AG04449 (cell line): ENCODE measurements at regions not wholly inside any gene's neighbourhood (a gene's known extent, or its start where the extent isn't known, plus 50 kb on each side); places are given as distances from the start of the nearest gene placed in this dataset.

Source experiments
- CTCF ChIA-PET: fragments of 350-600 bp; formaldehyde crosslinking; extraction: SDS; loops from one replicate; lab custom pipeline; 2021; ENCODE audit warnings: antibody characterized with exemption; lab: Yijun Ruan, JAX
- POLR2A ChIA-PET: fragments of 400-600, 350-600 bp; formaldehyde crosslinking; extraction: SDS; loops from one replicate; lab custom pipeline; 2020; ENCODE audit warnings: antibody characterized with exemption, inconsistent platforms; lab: Yijun Ruan, JAX
- DNase-seq: peaks from one replicate; pipeline ENCODE4 v3.0.0-alpha.2; 2010; ENCODE audit warnings: low read depth, low spot score
- H3K4me3 ChIP-seq: 2 replicates; pipeline ENCODE4 v1.5.1; 2011; ENCODE audit warnings: low read depth, mild to moderate bottlenecking, control low read depth, low read length
- TF ChIP-seq, protein P1 (sequence below): IDR thresholded peaks from one replicate; pipeline ENCODE4 v1.5.1; 2011; ENCODE audit warnings: mild to moderate bottlenecking, moderate library complexity, low read length, control low read depth, inconsistent platforms; ENCODE audit not compliant: insufficient read depth; ENCODE audit errors: missing control alignments

DNA sequence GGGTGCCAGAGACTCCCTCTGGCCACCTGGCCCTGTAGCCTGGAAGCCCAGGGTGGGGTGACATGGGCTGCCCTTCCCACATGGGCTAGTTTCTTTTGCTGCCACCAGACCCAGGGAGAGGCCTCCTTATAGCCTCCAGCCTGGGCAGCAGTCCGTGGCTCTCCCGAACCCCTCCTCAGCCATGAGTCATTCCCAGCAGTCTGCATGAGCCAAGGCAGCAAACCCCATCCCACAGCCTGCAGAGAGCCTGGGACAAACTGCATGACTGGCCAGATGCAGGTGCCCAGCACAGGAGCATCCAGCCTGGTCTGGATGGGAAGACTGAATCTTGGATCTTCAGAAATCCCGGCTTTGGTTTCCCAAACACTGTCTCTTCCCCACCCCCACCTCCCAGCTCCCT, 75.7 kb downstream of the MRPL14 start:
- H3K4me3 ChIP-seq: no peak overlapping the region
- CTCF ChIA-PET: interaction anchor here (1.0 to 2.2 kb wide), 6 partner anchors 12 to 327 kb away, joined by 3 to 12 read pairs (median 3); no protein-coding TSS in a partner anchor
- POLR2A ChIA-PET: interaction anchor here (0.9 to 2.4 kb wide), 3 partner anchors 39 to 281 kb away, joined by 3 to 9 read pairs (median 5); partner anchors contain the start of gene VEGFA
- no peak for DNase-seq
- TF ChIP-seq, protein P1, sequence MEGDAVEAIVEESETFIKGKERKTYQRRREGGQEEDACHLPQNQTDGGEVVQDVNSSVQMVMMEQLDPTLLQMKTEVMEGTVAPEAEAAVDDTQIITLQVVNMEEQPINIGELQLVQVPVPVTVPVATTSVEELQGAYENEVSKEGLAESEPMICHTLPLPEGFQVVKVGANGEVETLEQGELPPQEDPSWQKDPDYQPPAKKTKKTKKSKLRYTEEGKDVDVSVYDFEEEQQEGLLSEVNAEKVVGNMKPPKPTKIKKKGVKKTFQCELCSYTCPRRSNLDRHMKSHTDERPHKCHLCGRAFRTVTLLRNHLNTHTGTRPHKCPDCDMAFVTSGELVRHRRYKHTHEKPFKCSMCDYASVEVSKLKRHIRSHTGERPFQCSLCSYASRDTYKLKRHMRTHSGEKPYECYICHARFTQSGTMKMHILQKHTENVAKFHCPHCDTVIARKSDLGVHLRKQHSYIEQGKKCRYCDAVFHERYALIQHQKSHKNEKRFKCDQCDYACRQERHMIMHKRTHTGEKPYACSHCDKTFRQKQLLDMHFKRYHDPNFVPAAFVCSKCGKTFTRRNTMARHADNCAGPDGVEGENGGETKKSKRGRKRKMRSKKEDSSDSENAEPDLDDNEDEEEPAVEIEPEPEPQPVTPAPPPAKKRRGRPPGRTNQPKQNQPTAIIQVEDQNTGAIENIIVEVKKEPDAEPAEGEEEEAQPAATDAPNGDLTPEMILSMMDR: no peak

DNA sequence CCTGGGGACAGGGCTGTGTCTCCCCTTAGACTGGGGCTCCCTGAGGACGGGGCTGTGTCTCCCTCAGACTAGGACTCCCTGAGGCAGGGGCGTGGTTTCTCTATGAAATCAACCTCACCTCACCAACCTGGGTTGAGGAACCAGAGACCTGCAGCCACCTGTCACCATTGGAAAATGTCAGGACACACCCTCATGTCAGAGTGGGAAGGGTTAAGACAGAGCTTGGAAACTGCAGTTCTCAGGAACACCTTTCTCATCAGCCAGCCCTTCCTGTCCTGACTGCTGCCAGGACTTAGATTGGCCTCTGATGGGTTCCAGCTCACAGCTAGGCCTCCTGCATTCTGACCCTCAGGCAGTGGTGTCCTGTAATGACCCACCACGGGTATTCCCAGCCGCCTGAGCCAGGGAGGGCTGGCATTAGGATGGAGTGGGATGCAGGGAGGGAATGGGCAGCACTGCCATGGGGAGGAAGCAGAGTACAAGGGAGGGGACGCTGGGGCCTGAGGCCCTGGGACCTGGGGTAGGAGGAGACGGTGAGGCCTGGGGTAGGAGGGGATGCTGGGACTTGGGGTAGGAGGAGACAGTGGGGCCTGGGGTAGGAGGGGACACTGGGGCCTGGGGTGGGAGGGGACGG, 76.3 kb downstream of the MRPL14 start:
- ChIA-PET CTCF (interaction anchor here (1.0 to 2.2 kb wide), 7 partner anchors 11 to 327 kb away, joined by 3 to 12 read pairs (median 3); no protein-coding TSS in a partner anchor), POLR2A (interaction anchor here (0.9 to 1.9 kb wide), 4 partner anchors 39 to 101 kb away, joined by 3 to 7 read pairs (median 4); no protein-coding TSS in a partner anchor)
- TF ChIP-seq, protein P1: no peak
- no peak overlapping the region for H3K4me3 ChIP-seq
- DNase-seq: no peak

DNA sequence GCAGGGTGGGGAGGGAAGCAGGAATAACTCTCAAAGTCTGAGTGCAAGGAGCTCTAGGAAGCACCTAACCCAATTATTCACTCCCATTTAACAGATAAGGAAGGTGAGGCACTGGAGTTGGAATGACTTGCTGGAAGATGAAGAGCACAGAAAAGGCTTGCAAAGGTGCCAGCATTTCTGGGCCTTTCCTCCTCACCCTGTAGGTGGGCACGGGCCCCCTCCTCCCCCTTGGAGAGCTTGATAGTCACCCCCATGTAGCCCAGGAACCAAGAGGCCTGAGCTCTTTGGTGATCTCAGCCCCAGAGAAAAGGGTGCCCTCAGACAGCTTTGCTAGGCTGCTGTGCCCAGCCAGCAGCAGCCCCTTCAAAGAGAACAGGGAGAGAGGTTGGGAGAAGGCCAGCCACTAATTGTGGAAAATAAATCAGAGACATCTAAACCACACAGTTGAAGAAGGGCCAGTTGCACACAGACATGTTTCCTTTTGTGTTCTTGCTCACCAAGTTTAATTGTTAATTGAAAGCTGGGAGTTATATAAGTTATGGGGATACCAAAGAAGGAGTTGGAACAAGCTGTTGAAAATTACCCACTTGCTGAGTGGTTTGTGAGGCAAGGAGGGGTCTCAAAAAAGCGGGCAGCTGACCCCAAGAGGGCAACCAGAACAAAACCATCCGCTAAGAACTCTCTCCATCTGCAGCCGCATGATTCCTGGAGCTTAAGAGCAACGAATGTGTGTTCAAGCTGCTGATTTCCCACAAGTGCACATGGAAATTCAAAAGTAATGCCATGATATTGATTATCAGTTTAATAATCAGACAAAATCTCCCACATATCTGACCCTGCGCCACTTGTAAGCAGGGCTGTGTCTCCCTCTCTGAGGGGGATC, 77.0 kb downstream of the MRPL14 start:
- no peak for DNase-seq
- POLR2A ChIA-PET: interaction anchor here (0.6 to 1.3 kb wide), 4 partner anchors 16 to 280 kb away, joined by 3 to 7 read pairs (median 3); partner anchors contain the start of gene VEGFA
- TF ChIP-seq, protein P1: no peak
- CTCF ChIA-PET: interaction anchor here (0.8 to 2.2 kb wide), 7 partner anchors 10 to 326 kb away, joined by 3 to 8 read pairs (median 3); no protein-coding TSS in a partner anchor
- no peak overlapping the region for H3K4me3 ChIP-seq

DNA sequence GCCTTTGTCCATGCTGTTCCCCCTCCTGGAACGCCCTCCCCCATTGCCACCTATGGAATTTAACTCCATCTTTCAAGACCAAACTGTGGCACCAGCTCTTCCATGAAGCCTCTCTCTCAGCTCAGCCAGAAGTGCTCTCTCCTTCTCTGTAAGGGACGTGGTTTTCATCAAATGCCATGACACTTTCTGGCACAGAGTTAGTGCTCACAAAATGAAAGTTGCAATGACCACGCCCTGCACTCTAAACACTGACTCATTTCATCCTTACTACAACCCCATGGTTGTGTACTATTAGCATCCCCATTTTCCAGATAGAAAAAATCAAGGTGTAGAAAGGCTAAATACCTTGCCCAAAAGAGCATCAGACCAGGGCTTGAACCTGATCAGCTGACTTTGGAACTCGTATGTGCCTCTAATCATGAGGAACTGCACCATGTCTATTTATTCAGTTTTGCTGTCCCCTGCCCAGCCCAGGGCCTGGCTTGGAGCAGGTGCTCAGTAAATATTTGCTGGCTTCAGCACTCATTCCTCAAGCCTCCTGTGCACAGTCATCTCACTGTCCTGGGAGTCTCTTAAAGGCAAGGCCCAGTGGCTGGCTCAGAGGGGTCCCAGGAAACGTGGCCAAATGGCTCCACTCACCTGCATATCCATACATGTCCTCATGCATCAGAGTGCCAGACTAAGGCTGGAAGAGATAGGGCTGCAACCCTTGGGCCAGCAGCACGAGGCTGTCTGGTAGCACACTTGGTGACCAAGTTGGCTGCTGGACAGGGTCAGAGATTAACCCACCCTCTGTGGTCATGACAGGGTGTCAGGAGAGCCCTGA, 77.9 kb downstream of the MRPL14 start:
- DNase-seq: no peak
- TF ChIP-seq, protein P1: no peak
- no peak overlapping the region for H3K4me3 ChIP-seq
- CTCF ChIA-PET: interaction anchor here (0.8 kb wide), 1 partner anchor 38 kb away, joined by 3 read pairs; no protein-coding TSS in a partner anchor
- POLR2A ChIA-PET: interaction anchor here (0.6 to 1.3 kb wide), 2 partner anchors 39 to 279 kb away, joined by 3 to 7 read pairs; partner anchors contain the start of gene VEGFA

DNA sequence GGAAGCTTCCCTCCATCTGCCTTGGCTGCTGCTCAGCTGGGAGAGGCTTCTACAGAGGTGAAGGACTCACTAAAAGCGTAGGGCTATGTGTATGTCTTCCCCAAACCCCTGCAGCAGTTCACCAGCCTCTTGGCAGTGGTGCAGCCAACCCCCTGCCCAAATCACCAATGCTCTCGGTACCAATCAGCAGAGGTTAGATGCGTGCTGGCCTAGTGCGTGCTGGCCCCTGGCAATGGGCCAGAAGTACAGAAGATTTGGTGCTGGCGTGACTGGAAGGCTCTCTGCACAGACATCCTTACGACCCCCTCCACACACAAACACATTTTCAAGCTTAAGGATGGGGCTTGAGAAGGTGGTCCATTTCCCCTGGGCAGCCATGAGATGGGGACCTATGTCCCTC, 79.0 kb downstream of the MRPL14 start:
- TF ChIP-seq, protein P1: no peak
- CTCF ChIA-PET: interaction anchor here (1.3 kb wide), 1 partner anchor 279 kb away, joined by 4 read pairs; no protein-coding TSS in a partner anchor
- H3K4me3 ChIP-seq: no peak overlapping the region
- no peak for DNase-seq
- POLR2A ChIA-PET: no interaction called here
